ENCODE measurements at regions not wholly inside any gene's neighbourhood (a gene's known extent, or its start where the extent isn't known, plus 50 kb on each side); places are given as distances from the start of the nearest gene placed in this dataset.

GRCh38 chr14:97271451-97271960, 474.3 kb downstream of the VRK1 start:
- no TSS peak for BruUV-seq (replicated peaks)
- H3K4me1 ChIP-seq (ENCODE audit: control insufficient read depth, extremely low read depth, insufficient read depth, low read length), result no peaks in the 10 kb centered on the region
- DNase-seq (ENCODE audit: low read depth, low spot score), result no peak
- no peaks in the 10 kb centered on the region for H3K9me1 ChIP-seq (replicated peaks; ENCODE audit: control insufficient read depth, extremely low read depth, insufficient read depth, low read length)
- POLR2A ChIA-PET, result no interaction called here
- no peak overlapping the region for H3K9ac ChIP-seq (replicated peaks; ENCODE audit: extremely low read depth, insufficient read depth, low read length)
- H3K36me3 ChIP-seq (ENCODE audit: control insufficient read depth in 2 of 2, extremely low read depth in 1 of 2, insufficient read depth in 2 of 2, low read length in 2 of 2), result no peaks in the 10 kb centered on the region
- no peak overlapping the region for H2AFZ ChIP-seq (ENCODE audit: low read depth, low read length)
- peaks cover 8% of the 10 kb centered on the region for H3K9me3 ChIP-seq (replicated peaks; ENCODE audit: control insufficient read depth, insufficient read depth, low read length)
- H3K27ac ChIP-seq (ENCODE audit: insufficient read depth, low read depth, low read length), result no peak overlapping the region
- no peaks in the 10 kb centered on the region for H4K20me1 ChIP-seq (replicated peaks; ENCODE audit: control insufficient read depth, extremely low read depth, insufficient read depth, low read length)
- dilution Hi-C loops (cut with MboI; ENCODE audit: extremely low pct_ligation_motif_present, low sequenced_read_pairs), result no loop called here
- CTCF ChIA-PET, result no interaction called here
- H3K4me3 ChIP-seq (replicated peaks in 1 of 3; ENCODE audit: insufficient read depth in 1 of 3, low read depth in 1 of 3, low read length in 3 of 3), result no peak overlapping the region
- FAIRE-seq, result no peak
- no peak for TF ChIP-seq CTCF (IDR thresholded peaks at IDR 0.05; ENCODE audit: extremely low read depth in 1 of 2, insufficient read depth in 1 of 2, low read depth in 1 of 2, low read length in 2 of 2)
- TF ChIP-seq FOS (IDR thresholded peaks at IDR 0.05; ENCODE audit: borderline replicate concordance, insufficient read depth, low read length), result no peak
- no peak for TF ChIP-seq JUN (IDR thresholded peaks at IDR 0.05; ENCODE audit: borderline replicate concordance, insufficient read depth, insufficient read length, low read depth)
- no peak for TF ChIP-seq POLR2AphosphoS5 (IDR thresholded peaks at IDR 0.05; ENCODE audit: insufficient read depth, low read depth, low read length)
- no peak for TF ChIP-seq POLR2A (IDR thresholded peaks at IDR 0.05; ENCODE audit: low read depth, low read length)
- no peak for TF ChIP-seq EZH2 (IDR thresholded peaks at IDR 0.05; ENCODE audit: borderline replicate concordance, low read depth, low read length, severe bottlenecking)
- TF ChIP-seq GATA2 (IDR thresholded peaks at IDR 0.05; ENCODE audit: insufficient read depth, insufficient read length, low read depth, low read length), result no peak
- TF ChIP-seq MAX (IDR thresholded peaks at IDR 0.05; ENCODE audit: insufficient read depth, insufficient read length), result no peak
- TF ChIP-seq MYC (IDR thresholded peaks at IDR 0.05; ENCODE audit: low read depth, low read length), result no peak
- H3K4me2 ChIP-seq (ENCODE audit: insufficient read depth, low read length), result no peak overlapping the region
- H3K27me3 ChIP-seq (ENCODE audit: control insufficient read depth in 2 of 2, insufficient read depth in 2 of 2, low read length in 2 of 2), result no peaks in the 10 kb centered on the region
- no peaks in the 10 kb centered on the region for H3K79me2 ChIP-seq (ENCODE audit: control insufficient read depth, insufficient read depth, low read length)
- intact Hi-C loops (cut with micrococcal nuclease), result no loop called here
